ENCODE measurements at regions not wholly inside any gene's neighbourhood (a gene's known extent, or its start where the extent isn't known, plus 50 kb on each side); places are given as distances from the start of the nearest gene placed in this dataset.

DNA sequence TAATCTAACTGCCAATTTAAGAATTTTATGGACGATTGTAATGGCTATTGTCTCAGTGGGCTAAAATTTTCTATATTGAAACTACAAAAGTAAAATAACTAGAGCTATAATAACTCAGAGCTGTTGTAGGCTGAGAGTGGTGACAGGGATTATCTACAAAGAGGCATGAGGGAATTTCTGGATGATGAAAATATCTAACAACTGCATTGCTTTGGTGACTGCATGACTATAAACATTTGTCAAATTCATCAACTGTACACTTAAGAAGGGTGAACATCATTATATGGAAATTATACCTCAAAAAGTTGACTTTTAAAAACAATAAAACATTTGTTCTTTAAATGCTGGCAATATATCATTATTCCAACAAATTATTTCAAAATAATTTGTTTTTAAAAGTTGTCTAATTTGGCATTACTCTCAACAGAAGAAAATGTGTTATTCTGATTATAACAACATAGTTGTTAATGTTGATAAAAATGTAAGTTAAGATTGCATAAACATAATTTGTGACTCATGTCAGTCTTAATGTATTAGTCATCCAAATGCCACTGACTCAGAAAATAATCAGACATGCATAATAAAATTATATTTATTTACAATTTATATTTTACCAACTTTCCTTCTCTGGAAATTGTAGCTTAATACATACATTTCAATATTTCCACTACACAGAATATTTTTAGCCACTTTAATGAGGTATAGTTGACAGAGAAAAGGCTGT, 865.1 kb upstream of the VRK2 start:
- no peak for TF ChIP-seq EZH2phosphoT487 (IDR thresholded peaks at IDR 0.05; ENCODE audit: borderline replicate concordance, low read length)
- no TSS peak for BruUV-seq (replicated peaks)

DNA sequence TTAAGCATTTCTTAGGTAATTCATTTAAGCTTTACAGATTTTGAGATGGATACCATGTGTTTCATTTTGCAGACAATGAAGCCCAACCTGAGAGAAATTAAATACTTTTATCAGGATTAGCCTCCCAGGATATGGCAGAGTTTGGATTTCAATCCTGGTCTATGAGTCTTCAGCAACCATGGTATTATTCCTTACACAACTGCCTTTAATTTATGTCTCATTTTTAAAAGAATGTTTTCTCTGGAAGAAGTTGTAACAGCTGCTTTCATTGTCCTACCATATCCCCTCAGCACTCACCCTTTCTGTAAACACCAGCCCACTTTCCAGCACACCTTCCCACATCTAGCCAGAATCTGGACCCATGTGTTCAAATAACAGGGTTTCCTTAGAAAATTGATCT, 863.7 kb upstream of the VRK2 start:
- ChIA-PET CTCF (no interaction called here), POLR2A (ENCODE audit: unreplicated experiment) (no interaction called here)
- no peaks in the 10 kb centered on the region for H3K36me3 ChIP-seq (ENCODE audit: low read depth, low read length)
- H3K4me3 ChIP-seq (ENCODE audit: low read length), result no peak overlapping the region
- H3K9ac ChIP-seq (ENCODE audit: low read length), result no peak overlapping the region
- TF ChIP-seq, protein P1, sequence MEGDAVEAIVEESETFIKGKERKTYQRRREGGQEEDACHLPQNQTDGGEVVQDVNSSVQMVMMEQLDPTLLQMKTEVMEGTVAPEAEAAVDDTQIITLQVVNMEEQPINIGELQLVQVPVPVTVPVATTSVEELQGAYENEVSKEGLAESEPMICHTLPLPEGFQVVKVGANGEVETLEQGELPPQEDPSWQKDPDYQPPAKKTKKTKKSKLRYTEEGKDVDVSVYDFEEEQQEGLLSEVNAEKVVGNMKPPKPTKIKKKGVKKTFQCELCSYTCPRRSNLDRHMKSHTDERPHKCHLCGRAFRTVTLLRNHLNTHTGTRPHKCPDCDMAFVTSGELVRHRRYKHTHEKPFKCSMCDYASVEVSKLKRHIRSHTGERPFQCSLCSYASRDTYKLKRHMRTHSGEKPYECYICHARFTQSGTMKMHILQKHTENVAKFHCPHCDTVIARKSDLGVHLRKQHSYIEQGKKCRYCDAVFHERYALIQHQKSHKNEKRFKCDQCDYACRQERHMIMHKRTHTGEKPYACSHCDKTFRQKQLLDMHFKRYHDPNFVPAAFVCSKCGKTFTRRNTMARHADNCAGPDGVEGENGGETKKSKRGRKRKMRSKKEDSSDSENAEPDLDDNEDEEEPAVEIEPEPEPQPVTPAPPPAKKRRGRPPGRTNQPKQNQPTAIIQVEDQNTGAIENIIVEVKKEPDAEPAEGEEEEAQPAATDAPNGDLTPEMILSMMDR (conservative IDR thresholded peaks at IDR 0.05; ENCODE audit: low read depth, low read length), result no peak
- no peak for TF ChIP-seq EZH2phosphoT487 (IDR thresholded peaks at IDR 0.05; ENCODE audit: borderline replicate concordance, low read length)
- no peaks in the 10 kb centered on the region for H3K9me2 ChIP-seq (replicated peaks; ENCODE audit: low read length)
- no peak overlapping the region for H3K27ac ChIP-seq (ENCODE audit: low read length)
- no TSS peak for BruUV-seq (replicated peaks)
- no peaks in the 10 kb centered on the region for H3K9me3 ChIP-seq (ENCODE audit: low read length)
- H3K79me2 ChIP-seq (ENCODE audit: low read length), result no peaks in the 10 kb centered on the region
- no peak for ATAC-seq
- H3K27me3 ChIP-seq (ENCODE audit: low read length), result peaks cover 8% of the 10 kb centered on the region; the same call in 1 of the 2 replicates
- DNase-seq, result no peak
- intact Hi-C loops (cut with micrococcal nuclease), result no loop called here
- H4K20me1 ChIP-seq (ENCODE audit: low read length), result no peaks in the 10 kb centered on the region
- peaks cover 14% of the 10 kb centered on the region for H3K4me1 ChIP-seq (ENCODE audit: insufficient read depth, low read length)
- no peak overlapping the region for H2AFZ ChIP-seq (ENCODE audit: low read length)
- no peak overlapping the region for H3K4me2 ChIP-seq (ENCODE audit: low read length)
- H3F3A ChIP-seq (ENCODE audit: low read length, unreplicated experiment), result no peaks in the 10 kb centered on the region

More for the DNA sequence above, 865.1 kb upstream of the VRK2 start:
- no peaks in the 10 kb centered on the region for H4K20me1 ChIP-seq (ENCODE audit: low read length)
- H3K9me2 ChIP-seq (replicated peaks; ENCODE audit: low read length), result no peaks in the 10 kb centered on the region
- H3F3A ChIP-seq (ENCODE audit: low read length, unreplicated experiment), result no peaks in the 10 kb centered on the region
- POLR2A ChIA-PET (ENCODE audit: unreplicated experiment), result no interaction called here
- H3K27ac ChIP-seq (ENCODE audit: low read length), result no peak overlapping the region
- no peak overlapping the region for H3K4me3 ChIP-seq (ENCODE audit: low read length)
- H3K9ac ChIP-seq (ENCODE audit: low read length), result no peak overlapping the region
- H3K4me1 ChIP-seq (ENCODE audit: insufficient read depth, low read length), result peaks cover 14% of the 10 kb centered on the region
- no peak overlapping the region for H2AFZ ChIP-seq (ENCODE audit: low read length)
- intact Hi-C loops (cut with micrococcal nuclease), result no loop called here
- ATAC-seq (no peak), DNase-seq (peak; percentile 58)
- H3K9me3 ChIP-seq (ENCODE audit: low read length), result no peaks in the 10 kb centered on the region
- peaks cover 7% of the 10 kb centered on the region; the same call in 1 of the 2 replicates for H3K27me3 ChIP-seq (ENCODE audit: low read length)
- no peak overlapping the region; the same call in 1 of the 2 replicates for H3K4me2 ChIP-seq (ENCODE audit: low read length)
- H3K79me2 ChIP-seq (ENCODE audit: low read length), result no peaks in the 10 kb centered on the region
- CTCF ChIA-PET, result no interaction called here
- no peaks in the 10 kb centered on the region for H3K36me3 ChIP-seq (ENCODE audit: low read depth, low read length)

DNA sequence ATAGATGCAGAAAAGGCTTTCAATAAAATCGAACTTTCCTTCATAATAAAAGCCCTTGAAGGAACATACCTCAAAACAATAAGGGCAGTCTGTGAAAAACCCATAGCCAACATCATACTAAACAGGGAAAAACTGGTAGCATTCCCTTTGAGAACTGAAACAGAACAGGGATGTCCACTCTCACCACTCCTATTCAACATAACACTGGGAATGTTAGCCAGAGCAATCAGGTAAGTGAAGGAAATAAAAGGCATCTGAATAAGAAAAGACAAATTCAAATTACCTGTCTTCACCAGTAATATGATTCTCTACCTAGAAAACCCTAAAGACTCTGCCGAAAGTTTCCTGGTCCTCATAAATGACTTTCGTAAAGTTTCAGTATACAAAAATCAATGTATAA, 861.0 kb upstream of the VRK2 start:
- no peak for ATAC-seq
- H3K27me3 ChIP-seq (ENCODE audit: low read length), result peaks cover 9% of the 10 kb centered on the region
- peaks cover 14% of the 10 kb centered on the region for H3K4me1 ChIP-seq (ENCODE audit: insufficient read depth, low read length)
- H3F3A ChIP-seq (ENCODE audit: low read length, unreplicated experiment), result no peaks in the 10 kb centered on the region
- POLR2A ChIA-PET (ENCODE audit: unreplicated experiment), result no interaction called here
- H3K36me3 ChIP-seq (ENCODE audit: low read depth, low read length), result no peaks in the 10 kb centered on the region
- no peak overlapping the region for H3K4me2 ChIP-seq (ENCODE audit: low read length)
- no peak for DNase-seq
- BruUV-seq (replicated peaks), result no TSS peak
- no peaks in the 10 kb centered on the region for H3K9me2 ChIP-seq (replicated peaks; ENCODE audit: low read length)
- CTCF ChIA-PET, result no interaction called here
- no peaks in the 10 kb centered on the region for H4K20me1 ChIP-seq (ENCODE audit: low read length)
- no peaks in the 10 kb centered on the region for H3K9me3 ChIP-seq (ENCODE audit: low read length)
- intact Hi-C loops (cut with micrococcal nuclease), result no loop called here
- no peak overlapping the region for H3K9ac ChIP-seq (ENCODE audit: low read length)
- no peaks in the 10 kb centered on the region for H3K79me2 ChIP-seq (ENCODE audit: low read length)
- no peak overlapping the region for H2AFZ ChIP-seq (ENCODE audit: low read length)
- H3K4me3 ChIP-seq (ENCODE audit: low read length), result no peak overlapping the region
- H3K27ac ChIP-seq (ENCODE audit: low read length), result no peak overlapping the region
- no peak for TF ChIP-seq EZH2 (IDR thresholded peaks at IDR 0.05; ENCODE audit: low read length, unreplicated experiment)

DNA sequence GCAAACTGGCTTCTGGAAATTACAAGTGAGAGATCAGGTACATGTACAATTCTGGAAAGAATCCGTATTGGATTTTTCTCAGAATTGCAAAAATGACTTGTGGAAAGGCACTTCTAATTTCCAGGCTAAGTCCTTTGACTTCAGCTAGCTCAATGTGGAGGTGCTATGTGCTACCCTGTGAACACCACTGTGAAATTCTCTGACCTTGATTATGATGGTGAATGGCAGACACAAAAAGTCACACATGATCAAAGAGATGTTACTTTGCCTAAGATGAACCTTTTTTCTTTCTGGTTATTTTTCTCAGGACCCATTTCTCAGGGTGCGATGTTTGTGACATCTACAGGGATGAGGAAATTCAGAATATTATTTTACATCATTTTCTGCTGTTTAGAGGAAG, 856.6 kb upstream of the VRK2 start:
- no peaks in the 10 kb centered on the region for H3K9me3 ChIP-seq (ENCODE audit: low read length)
- peaks cover 9% of the 10 kb centered on the region for H3K27me3 ChIP-seq (ENCODE audit: low read length)
- no peaks in the 10 kb centered on the region for H3K79me2 ChIP-seq (ENCODE audit: low read length)
- ATAC-seq (no peak), DNase-seq (no peak)
- no peaks in the 10 kb centered on the region for H4K20me1 ChIP-seq (ENCODE audit: low read length)
- H2AFZ ChIP-seq (ENCODE audit: low read length), result no peak overlapping the region
- H3K4me2 ChIP-seq (ENCODE audit: low read length), result no peak overlapping the region
- TF ChIP-seq, protein P1 (conservative IDR thresholded peaks at IDR 0.05; ENCODE audit: low read depth, low read length), result no peak
- TF ChIP-seq EZH2phosphoT487 (IDR thresholded peaks at IDR 0.05; ENCODE audit: borderline replicate concordance, low read length), result no peak
- TF ChIP-seq EZH2 (IDR thresholded peaks at IDR 0.05; ENCODE audit: low read length, unreplicated experiment), result no peak
- POLR2A ChIA-PET (ENCODE audit: unreplicated experiment), result no interaction called here
- H3K9ac ChIP-seq (ENCODE audit: low read length), result no peak overlapping the region
- BruUV-seq (replicated peaks), result no TSS peak
- H3F3A ChIP-seq (ENCODE audit: low read length, unreplicated experiment), result no peaks in the 10 kb centered on the region
- H3K36me3 ChIP-seq (ENCODE audit: low read depth, low read length), result no peaks in the 10 kb centered on the region
- no peaks in the 10 kb centered on the region for H3K4me1 ChIP-seq (ENCODE audit: insufficient read depth, low read length)
- CTCF ChIA-PET, result interaction anchor here (0.6 kb wide), 1 partner anchor 647 kb away, joined by 4 read pairs; no protein-coding TSS in a partner anchor
- intact Hi-C loops (cut with micrococcal nuclease), result no loop called here
- no peak overlapping the region for H3K27ac ChIP-seq (ENCODE audit: low read length)
- no peaks in the 10 kb centered on the region for H3K9me2 ChIP-seq (replicated peaks; ENCODE audit: low read length)
- no peak overlapping the region for H3K4me3 ChIP-seq (ENCODE audit: low read length)
